HG02885 (cell line): ENCODE measurements at regions not wholly inside any gene's neighbourhood (a gene's known extent, or its start where the extent isn't known, plus 50 kb on each side); places are given as distances from the start of the nearest gene placed in this dataset.

Source experiments
- ATAC-seq: cut with Tn5 transposase; IDR thresholded peaks from one replicate; pipeline ENCODE4 v1.9.1; 2021; ENCODE audit warnings: mild to moderate bottlenecking; ENCODE audit not compliant: unreplicated experiment, poor library complexity

DNA sequence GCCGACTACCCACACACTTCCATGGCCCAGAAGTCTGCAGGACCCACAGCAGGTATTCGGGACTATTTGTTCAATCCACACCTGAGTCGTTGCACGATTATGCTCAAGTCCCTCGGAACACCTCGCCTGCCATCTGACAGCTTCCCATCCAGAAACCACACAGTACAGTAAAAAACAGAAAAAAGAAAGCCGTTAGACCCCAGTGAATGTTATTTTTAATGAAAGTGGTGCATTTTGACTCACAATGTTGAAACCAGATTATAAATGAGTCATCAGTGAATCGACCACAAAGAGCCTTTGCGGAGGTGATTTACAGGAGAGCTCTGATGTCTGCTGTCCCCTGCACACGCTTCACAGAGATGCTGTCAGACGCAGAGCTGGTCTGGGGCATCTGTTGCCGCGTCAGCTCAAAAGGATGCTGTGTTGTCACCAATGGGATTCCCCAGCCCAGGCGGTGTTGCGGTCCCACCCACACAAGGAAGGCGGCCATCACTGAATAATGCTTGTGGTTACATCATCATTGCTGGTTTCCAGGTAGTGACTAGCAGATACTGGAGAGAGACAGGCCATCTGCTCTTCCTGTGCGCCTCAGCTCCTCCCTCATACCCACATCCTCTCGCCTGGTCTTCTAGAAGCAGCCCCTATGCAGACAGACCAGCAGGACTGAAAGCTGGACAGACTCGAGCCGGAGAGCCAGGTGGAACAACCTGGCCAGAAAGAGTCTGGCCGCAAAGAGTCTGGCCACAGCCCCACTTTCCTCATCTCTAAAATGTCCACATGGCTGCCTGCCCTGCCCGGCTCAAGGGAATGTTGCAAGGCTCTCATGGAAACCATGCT is 116.8 kb downstream of the TOMM20 start:
- peak; percentile 76 for ATAC-seq

GRCh38 chr1:235011064-235011598 is 117.5 kb downstream of the TOMM20 start:
- no peak for ATAC-seq

GRCh38 chr1:235009561-235010306 is 118.9 kb downstream of the TOMM20 start:
- ATAC-seq: no peak

DNA sequence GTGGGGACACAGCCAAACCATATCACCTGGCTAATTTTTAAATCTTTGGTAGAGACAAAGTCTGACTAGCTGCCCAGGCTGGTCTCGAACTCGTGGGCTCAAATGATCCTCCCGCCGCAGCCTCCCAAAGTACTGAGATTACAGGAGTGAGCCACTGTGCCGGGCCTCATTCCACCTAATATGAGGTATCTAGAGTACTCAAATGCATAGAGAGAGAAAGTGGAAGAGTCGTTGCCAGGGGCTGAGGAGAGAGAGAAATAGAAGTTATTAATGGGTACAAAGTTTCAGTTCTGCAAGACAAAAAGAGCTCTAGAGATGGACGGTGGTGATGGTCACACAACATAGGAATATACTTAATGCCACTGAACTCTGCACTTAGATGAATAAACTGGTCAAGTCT is 119.6 kb downstream of the TOMM20 start:
- ATAC-seq: no peak

DNA sequence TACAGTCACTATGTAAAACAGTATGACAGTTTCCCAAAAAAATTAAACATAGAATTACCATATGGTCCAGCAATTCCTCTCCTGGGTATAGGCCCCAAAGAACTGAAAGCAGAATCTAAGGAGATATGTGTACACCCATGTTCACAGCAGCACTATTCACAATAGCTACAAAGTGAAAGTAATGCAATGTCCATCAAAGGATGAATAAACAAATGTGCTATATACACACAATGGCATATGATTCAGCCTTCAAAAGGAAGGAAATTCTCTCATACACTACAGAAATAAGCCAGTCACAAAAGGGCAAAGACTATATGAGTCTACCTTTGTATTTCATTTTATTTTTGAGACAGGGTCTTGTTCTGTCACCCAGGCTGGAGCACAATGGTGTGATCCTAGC is 120.4 kb downstream of the TOMM20 start:
- no peak for ATAC-seq

DNA sequence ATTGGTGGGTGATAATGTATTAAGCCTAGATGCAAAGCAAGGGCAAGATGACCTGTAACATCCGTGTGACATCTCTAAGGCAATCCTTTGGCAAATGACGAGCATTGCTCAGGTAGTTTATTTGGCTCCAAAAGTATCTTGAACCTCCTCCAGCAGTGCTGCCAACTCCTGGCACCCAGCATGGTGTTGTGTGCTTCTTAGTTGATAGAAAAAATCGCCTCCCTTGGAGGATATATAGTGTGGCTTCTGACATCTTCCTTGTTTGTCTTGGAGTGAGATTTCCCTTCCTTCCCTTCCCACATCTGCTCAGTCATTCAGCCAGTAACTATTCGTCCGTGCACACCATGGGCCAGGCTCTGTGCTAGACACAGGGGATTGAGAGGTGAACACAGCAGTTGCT is 121.8 kb downstream of the TOMM20 start:
- ATAC-seq: no peak

GRCh38 chr1:235006132-235006721 is 122.4 kb downstream of the TOMM20 start:
- ATAC-seq: no peak

DNA sequence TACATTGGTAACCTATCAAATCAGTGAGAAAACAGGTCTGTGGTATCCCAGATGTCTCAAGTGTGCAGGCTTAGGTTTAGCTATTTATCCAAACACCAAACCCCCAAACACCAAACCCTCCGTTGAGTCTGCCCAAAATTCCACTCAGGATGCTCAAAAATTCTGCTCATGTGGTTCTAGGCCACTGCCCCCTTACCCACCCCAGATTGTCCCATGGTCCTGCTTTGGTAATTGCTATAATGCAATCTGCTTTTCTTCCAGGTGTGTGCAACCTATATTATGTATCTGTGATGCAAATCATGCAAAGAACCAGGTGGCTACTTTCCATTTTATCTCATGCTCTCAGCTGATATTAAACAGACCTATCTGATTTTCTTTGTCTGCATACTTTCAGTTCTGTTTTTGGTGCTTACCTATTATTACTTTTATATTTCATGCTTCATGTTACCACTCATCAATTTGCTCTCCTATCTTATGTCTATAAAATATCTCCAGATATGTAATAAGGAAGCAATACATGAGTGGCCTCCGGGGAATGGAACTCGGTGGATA is 123.7 kb downstream of the TOMM20 start:
- ATAC-seq: no peak

GRCh38 chr1:235004276-235004675 is 124.4 kb downstream of the TOMM20 start:
- ATAC-seq: no peak

- ATAC-seq: no peak
Measured at GRCh38 chr1:235002706-235003300, 125.8 kb downstream of the TOMM20 start.

GRCh38 chr1:234999513-234999940 is 129.1 kb downstream of the TOMM20 start:
- ATAC-seq: no peak

GRCh38 chr1:234997896-234998741 is 130.5 kb downstream of the TOMM20 start:
- ATAC-seq: no peak

GRCh38 chr1:234997201-234997895 is 131.3 kb downstream of the TOMM20 start:
- no peak for ATAC-seq

GRCh38 chr1:234996245-234996757 is 132.3 kb downstream of the TOMM20 start:
- no peak for ATAC-seq

- no peak for ATAC-seq
Measured at GRCh38 chr1:234994436-234995295, 134.0 kb downstream of the TOMM20 start.

- no peak for ATAC-seq
Measured at GRCh38 chr1:234992065-234992464, 136.6 kb downstream of the TOMM20 start.

DNA sequence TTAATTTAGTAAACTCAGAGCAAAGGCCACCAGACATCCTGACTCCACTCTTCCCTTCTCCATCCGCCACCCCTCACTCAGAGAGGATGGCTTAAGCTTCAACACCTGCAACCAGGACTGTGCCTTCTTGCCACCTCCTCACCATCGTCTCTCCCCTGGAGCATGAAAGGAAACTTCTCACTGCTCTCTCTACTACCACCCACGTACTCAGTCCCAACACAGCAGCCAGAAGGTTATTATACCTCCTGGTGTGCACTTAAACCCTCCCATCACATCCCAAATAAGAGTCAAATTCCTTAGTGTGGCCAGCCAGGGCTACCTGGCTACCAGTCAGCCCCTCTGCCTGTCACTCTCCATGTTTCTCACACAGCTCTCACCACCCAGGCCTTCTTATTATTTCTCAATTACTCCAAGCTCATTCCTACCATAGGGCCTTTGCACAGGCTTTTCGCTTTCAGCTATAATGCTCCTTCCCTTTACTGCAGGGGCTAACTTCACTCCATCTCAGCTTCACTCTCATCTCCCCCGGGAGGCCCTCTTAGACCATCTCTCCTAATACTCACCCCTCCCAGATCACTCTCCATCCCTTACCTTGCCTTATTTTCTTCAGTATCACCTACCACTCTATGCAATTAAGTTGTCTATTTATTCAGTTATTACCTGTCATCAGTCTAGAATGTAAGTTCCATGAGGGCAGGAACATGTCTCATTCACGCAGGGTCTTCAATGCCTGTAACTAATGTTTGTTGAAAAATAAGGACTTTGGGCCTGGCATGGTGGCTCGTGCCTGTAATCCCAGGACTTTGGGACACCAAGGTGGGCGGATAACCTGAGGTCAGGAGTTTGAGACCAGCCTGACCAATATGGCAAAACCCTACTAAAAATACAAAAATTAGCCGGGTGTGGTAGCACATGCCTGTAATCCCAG is 137.5 kb downstream of the TOMM20 start:
- peak; percentile 44 for ATAC-seq
